RWPE2 (cell line): ENCODE measurements at regions not wholly inside any gene's neighbourhood (a gene's known extent, or its start where the extent isn't known, plus 50 kb on each side); places are given as distances from the start of the nearest gene placed in this dataset.

Experiments
- ATAC-seq: fragments of 200-7000 bp; cut with Tn5 transposase; 3 replicates; pipeline ENCODE4 v1.9.1; 2021; ENCODE audit warnings: low read depth
- DNase-seq: peaks from one replicate; pipeline ENCODE4 v3.0.0-alpha.2; 2020; ENCODE audit warnings: low spot score
- H3K27ac ChIP-seq: fragments of 450-650 bp; 2 replicates; pipeline ENCODE4 v1.5.1; 2017; ENCODE audit warnings: mild to moderate bottlenecking; ENCODE audit not compliant: poor library complexity, severe bottlenecking
- H3K27me3 ChIP-seq: fragments of 250-450 bp; sonication (Bioruptor Pico); 2 replicates; pipeline ENCODE4 v1.5.1; 2021; ENCODE audit warnings: mild to moderate bottlenecking, moderate library complexity; ENCODE audit not compliant: insufficient read depth, poor library complexity, severe bottlenecking
- H3K36me3 ChIP-seq: fragments of 250-450 bp; sonication (Bioruptor Pico); 2 replicates; pipeline ENCODE4 v1.5.1; 2020; ENCODE audit warnings: low read depth, mild to moderate bottlenecking, moderate library complexity
- H3K4me1 ChIP-seq: fragments of 250-450 bp; sonication (Bioruptor Pico); 2 replicates; pipeline ENCODE4 v1.5.1; 2021; ENCODE audit warnings: mild to moderate bottlenecking, moderate library complexity; ENCODE audit not compliant: insufficient read depth, poor library complexity, severe bottlenecking
- H3K4me3 ChIP-seq: fragments of 250-450 bp; sonication (Bioruptor Pico); 2 replicates; pipeline ENCODE4 v1.5.1; 2021; ENCODE audit warnings: mild to moderate bottlenecking, moderate library complexity; ENCODE audit not compliant: severe bottlenecking
- H3K9me3 ChIP-seq: fragments of 250-450 bp; sonication (Bioruptor Pico); 2 replicates; pipeline ENCODE4 v1.5.1; 2021; ENCODE audit warnings: mild to moderate bottlenecking, moderate library complexity; ENCODE audit not compliant: severe bottlenecking
- TF ChIP-seq, protein P1 (sequence below): fragments of 450-650 bp; IDR thresholded peaks from one replicate; pipeline ENCODE4 v1.5.1; 2017; ENCODE audit warnings: mild to moderate bottlenecking, moderate library complexity; ENCODE audit not compliant: poor library complexity, severe bottlenecking

DNA sequence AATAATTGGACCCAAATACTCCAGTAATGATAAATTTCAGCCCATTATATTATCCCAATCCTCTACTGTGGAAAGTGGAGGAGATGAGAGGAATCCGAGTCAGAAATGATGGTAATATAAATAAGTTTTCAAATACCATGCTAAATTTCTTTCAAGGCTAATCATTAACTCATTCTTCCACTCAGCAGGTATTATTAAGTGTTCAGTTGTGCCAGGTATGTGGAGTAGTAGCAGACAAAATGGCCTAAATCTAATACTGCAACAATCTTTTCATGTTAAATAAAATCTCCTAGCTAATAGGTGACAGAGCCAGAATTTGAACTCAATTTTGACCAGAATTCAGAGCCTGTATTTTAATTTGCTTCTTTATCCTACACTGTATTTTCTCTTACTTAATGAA lies 538.6 kb upstream of the ROBO2 start:
- Histone ChIP-seq H3K9me3 (no peaks in the 10 kb centered on the region), H3K4me1 (no peaks in the 10 kb centered on the region), H3K27ac (no peak overlapping the region), H3K4me3 (no peak overlapping the region), H3K27me3 (no peaks in the 10 kb centered on the region), H3K36me3 (no peaks in the 10 kb centered on the region)
- TF ChIP-seq, protein P1, sequence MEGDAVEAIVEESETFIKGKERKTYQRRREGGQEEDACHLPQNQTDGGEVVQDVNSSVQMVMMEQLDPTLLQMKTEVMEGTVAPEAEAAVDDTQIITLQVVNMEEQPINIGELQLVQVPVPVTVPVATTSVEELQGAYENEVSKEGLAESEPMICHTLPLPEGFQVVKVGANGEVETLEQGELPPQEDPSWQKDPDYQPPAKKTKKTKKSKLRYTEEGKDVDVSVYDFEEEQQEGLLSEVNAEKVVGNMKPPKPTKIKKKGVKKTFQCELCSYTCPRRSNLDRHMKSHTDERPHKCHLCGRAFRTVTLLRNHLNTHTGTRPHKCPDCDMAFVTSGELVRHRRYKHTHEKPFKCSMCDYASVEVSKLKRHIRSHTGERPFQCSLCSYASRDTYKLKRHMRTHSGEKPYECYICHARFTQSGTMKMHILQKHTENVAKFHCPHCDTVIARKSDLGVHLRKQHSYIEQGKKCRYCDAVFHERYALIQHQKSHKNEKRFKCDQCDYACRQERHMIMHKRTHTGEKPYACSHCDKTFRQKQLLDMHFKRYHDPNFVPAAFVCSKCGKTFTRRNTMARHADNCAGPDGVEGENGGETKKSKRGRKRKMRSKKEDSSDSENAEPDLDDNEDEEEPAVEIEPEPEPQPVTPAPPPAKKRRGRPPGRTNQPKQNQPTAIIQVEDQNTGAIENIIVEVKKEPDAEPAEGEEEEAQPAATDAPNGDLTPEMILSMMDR: no peak
- no peak for DNase-seq
- no peak for ATAC-seq

DNA sequence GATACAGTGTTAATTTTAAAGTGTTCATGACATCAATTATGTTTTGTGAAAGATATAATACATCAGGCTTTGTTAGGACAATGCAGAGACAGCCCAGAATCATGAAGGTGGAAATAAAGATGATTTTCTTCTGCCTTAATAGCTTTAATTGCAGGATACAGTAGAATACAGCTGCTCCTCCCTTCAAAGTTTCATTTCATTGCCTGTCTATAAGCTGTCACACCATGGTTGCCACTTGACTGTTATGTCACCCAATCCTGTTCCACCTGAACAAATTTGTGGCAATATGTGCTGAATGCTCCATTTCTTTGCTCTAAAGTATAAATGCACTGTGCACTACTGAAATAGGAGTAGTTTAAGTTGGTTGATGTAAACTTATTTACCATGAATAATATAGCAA lies 537.8 kb upstream of the ROBO2 start:
- Histone ChIP-seq H3K9me3 (no peaks in the 10 kb centered on the region), H3K27ac (no peak overlapping the region), H3K27me3 (no peaks in the 10 kb centered on the region), H3K4me3 (no peak overlapping the region), H3K36me3 (no peaks in the 10 kb centered on the region), H3K4me1 (no peaks in the 10 kb centered on the region)
- DNase-seq (no peak), ATAC-seq (no peak)
- TF ChIP-seq, protein P1: no peak

DNA sequence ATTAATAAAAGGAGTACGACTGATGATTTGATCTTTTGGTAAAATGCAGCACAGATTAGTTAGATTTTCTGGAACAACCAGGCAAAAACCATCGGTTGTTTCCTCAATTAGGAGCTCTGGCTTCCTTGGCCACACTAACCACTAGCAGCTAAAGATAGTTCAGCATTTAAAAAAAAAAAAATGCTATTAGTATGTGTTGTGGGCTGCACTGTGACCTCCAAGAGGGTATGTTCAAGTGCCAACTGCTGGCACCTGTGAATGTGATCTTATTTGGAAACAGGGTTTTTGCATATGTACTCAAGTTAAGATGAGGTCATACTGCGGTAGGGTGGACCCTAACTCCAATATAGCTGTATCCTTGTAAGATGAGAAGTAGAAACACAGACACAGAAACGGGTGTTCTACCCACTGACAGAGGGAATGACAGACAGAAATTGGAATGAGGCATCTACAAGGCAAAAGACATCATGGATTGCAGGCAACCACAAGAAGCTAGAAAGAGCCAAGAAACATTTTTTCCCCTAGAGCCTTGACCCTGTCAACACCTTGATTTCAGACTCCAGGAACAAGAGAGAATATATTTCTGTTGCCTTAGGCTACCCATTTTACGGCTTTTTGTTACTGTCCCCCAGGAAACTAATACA lies 534.6 kb upstream of the ROBO2 start:
- DNase-seq: no peak

DNA sequence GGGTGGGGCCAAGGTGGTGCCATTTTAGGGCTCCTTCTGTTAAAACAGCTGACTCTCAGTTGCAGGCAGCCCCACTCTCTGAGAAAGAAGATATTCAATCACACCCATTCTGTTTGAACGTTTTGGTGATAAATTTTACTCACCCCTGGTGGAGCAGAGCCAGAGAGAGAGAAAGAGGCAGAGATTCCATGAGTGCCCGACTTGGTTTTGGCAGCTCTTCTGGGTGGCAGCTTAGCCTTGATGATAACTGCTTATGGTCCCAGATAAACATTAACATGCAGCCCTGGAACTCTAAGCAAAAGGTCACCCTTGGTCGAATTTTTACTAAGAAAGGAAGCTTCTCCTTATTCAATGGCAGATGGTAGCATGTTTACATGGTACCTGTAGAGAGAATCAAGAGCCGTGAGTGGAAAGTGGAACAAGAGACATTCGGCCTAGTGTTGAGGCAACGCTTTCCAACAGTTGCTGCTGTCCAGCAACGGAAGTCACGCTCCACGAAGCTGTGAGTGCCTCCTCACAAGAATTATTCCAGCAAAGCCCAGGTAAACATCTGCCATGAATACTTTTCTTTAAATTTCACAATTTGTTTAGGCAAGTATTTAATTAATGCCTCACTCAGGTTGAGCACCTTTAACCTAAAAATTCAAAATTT lies 530.6 kb upstream of the ROBO2 start:
- Histone ChIP-seq H3K4me3 (no peak overlapping the region), H3K27ac (no peak overlapping the region), H3K36me3 (no peaks in the 10 kb centered on the region), H3K9me3 (no peaks in the 10 kb centered on the region), H3K4me1 (no peaks in the 10 kb centered on the region), H3K27me3 (peaks cover 11% of the 10 kb centered on the region)
- TF ChIP-seq, protein P1: no peak
- ATAC-seq (no peak), DNase-seq (no peak)

More for the DNA sequence above, 534.6 kb upstream of the ROBO2 start:
- TF ChIP-seq, protein P1: no peak
- Histone ChIP-seq H3K27ac (no peak overlapping the region), H3K27me3 (peaks cover 9% of the 10 kb centered on the region), H3K9me3 (no peaks in the 10 kb centered on the region), H3K36me3 (no peaks in the 10 kb centered on the region), H3K4me1 (no peaks in the 10 kb centered on the region), H3K4me3 (no peak overlapping the region)
- ATAC-seq: no peak

DNA sequence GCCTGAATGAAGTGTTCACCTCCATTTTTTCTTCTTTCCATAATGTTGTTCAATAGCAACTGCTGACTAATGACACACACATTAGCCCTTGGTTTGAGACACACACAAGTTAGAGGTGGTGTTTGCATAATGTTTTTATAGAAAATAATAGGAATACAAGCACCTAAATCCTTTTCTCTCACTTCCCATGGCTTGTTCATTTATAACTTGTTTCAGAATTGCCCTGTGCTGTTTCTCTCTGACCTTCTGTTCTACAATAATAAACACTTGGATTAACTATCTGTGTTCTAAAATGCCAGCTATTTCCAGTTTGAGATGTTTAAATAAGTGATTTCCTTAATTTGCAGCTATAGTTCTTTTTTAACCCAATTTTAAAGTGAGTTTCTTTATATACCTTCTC lies 525.1 kb upstream of the ROBO2 start:
- no peaks in the 10 kb centered on the region for H3K9me3 ChIP-seq
- no peak for DNase-seq
- no peaks in the 10 kb centered on the region for H3K4me1 ChIP-seq
- H3K27ac ChIP-seq: no peak overlapping the region
- no peaks in the 10 kb centered on the region for H3K36me3 ChIP-seq
- no peak overlapping the region for H3K4me3 ChIP-seq
- ATAC-seq: no peak
- H3K27me3 ChIP-seq: peaks cover 27% of the 10 kb centered on the region
- TF ChIP-seq, protein P1: no peak
